Lung (tissue), 11 donors: ENCODE measurements at regions not wholly inside any gene's neighbourhood (a gene's known extent, or its start where the extent isn't known, plus 50 kb on each side); places are given as distances from the start of the nearest gene placed in this dataset.

Experiments used
- ATAC-seq: fragments of 200-7000 bp; cut with Tn5 transposase; one replicate; pipeline ENCODE4 v1.9.1; 2020; ENCODE audit warnings: moderate number of reproducible peaks; ENCODE audit not compliant: insufficient read depth, low FRiP score
- DNase-seq, 3 donors: peaks; one replicate each; pipeline ENCODE4 v3.0.0-alpha.2; 2013 to 2017
- H3K27ac ChIP-seq, 2 donors: one replicate each; pipeline ENCODE4 v1.5.1; 2013; ENCODE audit warnings: mild to moderate bottlenecking in 2 of 2, moderate library complexity in 2 of 2, control low read depth in 1 of 2, inconsistent platforms in 1 of 2, low read depth in 1 of 2, low read length in 1 of 2
- H3K27me3 ChIP-seq, 3 donors: one replicate each; pipeline ENCODE4 v1.5.1; 2013; ENCODE audit warnings: low read length in 2 of 3; ENCODE audit not compliant: control insufficient read depth in 3 of 3, insufficient read depth in 3 of 3
- H3K36me3 ChIP-seq, 4 donors: one replicate each; pipeline ENCODE4 v1.5.1; 2013; ENCODE audit warnings: low read length in 4 of 4, mild to moderate bottlenecking in 1 of 4, moderate library complexity in 1 of 4; ENCODE audit not compliant: control insufficient read depth in 4 of 4, insufficient read depth in 4 of 4
- H3K4me1 ChIP-seq, 5 donors: one replicate each; pipeline ENCODE4 v1.5.1; 2013; ENCODE audit warnings: low read length in 5 of 5, mild to moderate bottlenecking in 2 of 5, moderate library complexity in 1 of 5; ENCODE audit not compliant: control insufficient read depth in 5 of 5, insufficient read depth in 5 of 5
- H3K4me3 ChIP-seq: one replicate; pipeline ENCODE4 v1.5.1; 2013; ENCODE audit warnings: mild to moderate bottlenecking, control low read depth, moderate library complexity
- H3K9ac ChIP-seq, 2 donors: one replicate each; pipeline ENCODE4 v1.5.1; 2013; ENCODE audit warnings: low read length in 2 of 2, control low read depth in 1 of 2; ENCODE audit not compliant: insufficient read depth in 1 of 2
- H3K9me3 ChIP-seq, 4 donors: one replicate each; pipeline ENCODE4 v1.5.1; 2013; ENCODE audit warnings: low read length in 3 of 4, mild to moderate bottlenecking in 1 of 4, moderate library complexity in 1 of 4; ENCODE audit not compliant: control insufficient read depth in 4 of 4, insufficient read depth in 3 of 4
- CTCF ChIP-seq: IDR thresholded peaks from 2 replicates; pipeline ENCODE4 v1.5.1; 2012; ENCODE audit warnings: mild to moderate bottlenecking; ENCODE audit errors: control extremely low read depth, extremely low read depth
- WGBS, 2 donors: extraction: QIAGEN DNeasy Blood & Tissue Kit; methylation state at CpG; one replicate each; pipeline ENCODE4 v1.1.7; 2013; 5-methylcytosine and 5-hydroxymethylcytosine counted together
- donor health status: control.
- donor health status: control.
- donor health status: Bipolar disorder and iron deficiency.
- donor health status: healthy.
- donor health status: DM: yes; HTN: yes; CAD: no.

GRCh38 chr5:32852535-32852934, 141.4 kb downstream of the NPR3 start:
- H3K27ac ChIP-seq = no peak overlapping the region
- no peaks in the 10 kb centered on the region for H3K36me3 ChIP-seq
- DNase-seq (peak; percentile 14 to 45 (median 43)), ATAC-seq (no peak)
- no peaks in the 10 kb centered on the region for H3K27me3 ChIP-seq
- peaks cover 0 to 4% (median 0%) of the 10 kb centered on the region in 4 donors for H3K9me3 ChIP-seq
- no peak overlapping the region for H3K9ac ChIP-seq
- peak; percentile 24 for TF ChIP-seq CTCF
- no peak overlapping the region for H3K4me3 ChIP-seq
- H3K4me1 ChIP-seq = peaks cover 0 to 1% (median 0%) of the 10 kb centered on the region in 5 donors
- 12 to 27% methylated on average over 8 of the region's 8 CpGs for WGBS, 2 donors

- Histone ChIP-seq H3K4me3 (no peak overlapping the region), H3K27ac (no peak overlapping the region), H3K27me3 (no peaks in the 10 kb centered on the region), H3K4me1 (peaks cover 0 to 1% (median 0%) of the 10 kb centered on the region in 5 donors), H3K36me3 (no peaks in the 10 kb centered on the region), H3K9me3 (peaks cover 0 to 4% (median 0%) of the 10 kb centered on the region in 4 donors), H3K9ac (no peak overlapping the region)
- TF ChIP-seq CTCF = no peak
- no peak for DNase-seq
- 60 to 68% methylated on average over 1 of the region's 1 CpG for WGBS, 2 donors
- no peak for ATAC-seq
Measured at GRCh38 chr5:32852976-32853375, 141.9 kb downstream of the NPR3 start.

- ATAC-seq = no peak
- H3K36me3 ChIP-seq = no peaks in the 10 kb centered on the region
- no peaks in the 10 kb centered on the region for H3K27me3 ChIP-seq
- peaks cover 0 to 17% (median 4%) of the 10 kb centered on the region in 4 donors for H3K9me3 ChIP-seq
- no peak overlapping the region for H3K4me3 ChIP-seq
- H3K27ac ChIP-seq = no peak overlapping the region
- TF ChIP-seq CTCF = no peak
- no peak for DNase-seq
- peaks cover 0 to 1% (median 0%) of the 10 kb centered on the region in 5 donors for H3K4me1 ChIP-seq
- H3K9ac ChIP-seq = no peak overlapping the region
Measured at GRCh38 chr5:32854473-32854872, 143.4 kb downstream of the NPR3 start.

GRCh38 chr5:32859211-32859641, 148.1 kb downstream of the NPR3 start:
- ATAC-seq = no peak
- no peaks in the 10 kb centered on the region for H3K36me3 ChIP-seq
- H3K4me1 ChIP-seq = no peaks in the 10 kb centered on the region
- no peak for DNase-seq
- H3K27ac ChIP-seq = no peak overlapping the region
- no peak overlapping the region for H3K4me3 ChIP-seq
- TF ChIP-seq CTCF = no peak
- H3K27me3 ChIP-seq = no peaks in the 10 kb centered on the region
- H3K9ac ChIP-seq = no peak overlapping the region
- peaks cover 0 to 17% (median 4%) of the 10 kb centered on the region in 4 donors for H3K9me3 ChIP-seq
